A673 (cell line): ENCODE measurements at regions not wholly inside any gene's neighbourhood (a gene's known extent, or its start where the extent isn't known, plus 50 kb on each side); places are given as distances from the start of the nearest gene placed in this dataset.

Source experiments
- BruUV-seq: library from RNA; stranded (reverse); fragments of 400-500 nt; replicated peaks from 2 replicates; lab custom pipeline; 2021; lab: Mats Ljungman, UMichigan
- CTCF ChIA-PET: fragments of 300-600 bp; sonication (Branson Sonifier 250); formaldehyde crosslinking; loops from one replicate; lab custom pipeline; 2022; ENCODE audit warnings: antibody characterized with exemption; lab: Charles Lee
- POLR2A ChIA-PET: fragments of 300-600 bp; sonication (Branson Sonifier 250); formaldehyde crosslinking; loops from one replicate; lab custom pipeline; 2022; ENCODE audit warnings: antibody characterized with exemption; ENCODE audit not compliant: low non-redundant PET; lab: Charles Lee
- DNase-seq: peaks from one replicate; pipeline ENCODE4 v3.0.0-alpha.2; 2015; ENCODE audit warnings: low spot score
- H3K27ac ChIP-seq: fragments of 200-600 bp; sonication (generic); 2 replicates; pipeline ENCODE4 v1.5.1; 2016; ENCODE audit warnings: mixed run types, low read depth, mild to moderate bottlenecking, mixed read lengths, antibody characterized with exemption, low read length; ENCODE audit not compliant: poor library complexity, severe bottlenecking
- H3K27me3 ChIP-seq: fragments of 200-600 bp; sonication (generic); replicated peaks from 2 replicates; pipeline ENCODE4 v1.6.1; 2017; ENCODE audit warnings: mixed run types, low read depth, mild to moderate bottlenecking, mixed read lengths, antibody characterized with exemption, low read length; ENCODE audit not compliant: insufficient read depth, poor library complexity
- H3K36me3 ChIP-seq: fragments of 200-600 bp; sonication (generic); 2 replicates; pipeline ENCODE4 v1.6.1; 2016; ENCODE audit warnings: mixed run types, mild to moderate bottlenecking, mixed read lengths, antibody characterized with exemption, low read length; ENCODE audit not compliant: insufficient read depth, poor library complexity, severe bottlenecking
- H3K4me1 ChIP-seq: fragments of 200-600 bp; sonication (generic); 2 replicates; pipeline ENCODE4 v1.6.1; 2017; ENCODE audit warnings: mixed run types, mild to moderate bottlenecking, mixed read lengths, antibody characterized with exemption, low read length; ENCODE audit not compliant: insufficient read depth, poor library complexity, severe bottlenecking
- H3K4me3 ChIP-seq: fragments of 200-600 bp; sonication (generic); 2 replicates; pipeline ENCODE4 v1.5.1; 2016; ENCODE audit warnings: low read depth, mixed run types, mild to moderate bottlenecking, mixed read lengths, low read length; ENCODE audit not compliant: poor library complexity, severe bottlenecking
- H3K9me3 ChIP-seq: fragments of 200-600 bp; sonication (generic); 2 replicates; pipeline ENCODE4 v1.6.1; 2016; ENCODE audit warnings: mixed run types, low read depth, mild to moderate bottlenecking, mixed read lengths, antibody characterized with exemption, low read length; ENCODE audit not compliant: poor library complexity, severe bottlenecking
- EZH2 ChIP-seq: fragments of 200-600 bp; sonication (generic); IDR thresholded peaks from 2 replicates; pipeline ENCODE4 v1.6.1; 2017; ENCODE audit warnings: borderline replicate concordance, low read depth, mild to moderate bottlenecking, mixed read lengths, antibody characterized with exemption, low read length; ENCODE audit not compliant: poor library complexity, severe bottlenecking
- intact Hi-C: fragments of 100-400 bp; cut with micrococcal nuclease; formaldehyde crosslinking; loops from one replicate; pipeline ENCODE4 v1.10.0; 2022; ENCODE audit not compliant: unreplicated experiment
- TF ChIP-seq, protein P1 (sequence below): fragments of 300-800, 200-600 bp; sonication (generic); conservative IDR thresholded peaks from 2 replicates; pipeline ENCODE4 v1.5.1; 2017; ENCODE audit warnings: low read depth, mild to moderate bottlenecking, antibody characterized with exemption, low read length, moderate library complexity, mixed read lengths

DNA sequence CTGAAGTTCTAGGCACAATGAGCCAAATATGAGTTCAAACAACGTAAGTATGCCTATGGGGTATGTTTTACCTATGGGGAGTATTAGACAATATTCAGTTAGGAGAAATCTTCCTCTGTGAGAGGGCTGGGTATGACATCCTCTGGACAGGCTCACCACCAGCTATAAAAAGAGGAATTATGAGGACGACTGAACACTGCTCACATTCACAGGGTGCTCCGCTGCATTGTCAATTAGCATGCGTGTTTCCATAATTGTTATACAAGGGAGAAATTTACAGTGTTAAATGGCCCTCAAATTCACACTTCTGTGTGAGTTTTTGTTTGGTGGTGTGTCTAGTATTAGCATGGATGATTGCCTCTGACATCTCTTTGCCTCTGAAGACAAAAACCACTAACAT lies 700.4 kb downstream of the BCL11A start:
- ChIA-PET CTCF (no interaction called here), POLR2A (no interaction called here)
- Histone ChIP-seq H3K9me3 (no peaks in the 10 kb centered on the region), H3K4me1 (no peaks in the 10 kb centered on the region), H3K27me3 (no peaks in the 10 kb centered on the region), H3K4me3 (no peak overlapping the region), H3K27ac (no peak overlapping the region), H3K36me3 (no peaks in the 10 kb centered on the region)
- TF ChIP-seq, protein P1, sequence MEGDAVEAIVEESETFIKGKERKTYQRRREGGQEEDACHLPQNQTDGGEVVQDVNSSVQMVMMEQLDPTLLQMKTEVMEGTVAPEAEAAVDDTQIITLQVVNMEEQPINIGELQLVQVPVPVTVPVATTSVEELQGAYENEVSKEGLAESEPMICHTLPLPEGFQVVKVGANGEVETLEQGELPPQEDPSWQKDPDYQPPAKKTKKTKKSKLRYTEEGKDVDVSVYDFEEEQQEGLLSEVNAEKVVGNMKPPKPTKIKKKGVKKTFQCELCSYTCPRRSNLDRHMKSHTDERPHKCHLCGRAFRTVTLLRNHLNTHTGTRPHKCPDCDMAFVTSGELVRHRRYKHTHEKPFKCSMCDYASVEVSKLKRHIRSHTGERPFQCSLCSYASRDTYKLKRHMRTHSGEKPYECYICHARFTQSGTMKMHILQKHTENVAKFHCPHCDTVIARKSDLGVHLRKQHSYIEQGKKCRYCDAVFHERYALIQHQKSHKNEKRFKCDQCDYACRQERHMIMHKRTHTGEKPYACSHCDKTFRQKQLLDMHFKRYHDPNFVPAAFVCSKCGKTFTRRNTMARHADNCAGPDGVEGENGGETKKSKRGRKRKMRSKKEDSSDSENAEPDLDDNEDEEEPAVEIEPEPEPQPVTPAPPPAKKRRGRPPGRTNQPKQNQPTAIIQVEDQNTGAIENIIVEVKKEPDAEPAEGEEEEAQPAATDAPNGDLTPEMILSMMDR: no peak
- no peak for TF ChIP-seq EZH2
- BruUV-seq: no TSS peak
- no peak for DNase-seq
- intact Hi-C loops: no loop called here

DNA sequence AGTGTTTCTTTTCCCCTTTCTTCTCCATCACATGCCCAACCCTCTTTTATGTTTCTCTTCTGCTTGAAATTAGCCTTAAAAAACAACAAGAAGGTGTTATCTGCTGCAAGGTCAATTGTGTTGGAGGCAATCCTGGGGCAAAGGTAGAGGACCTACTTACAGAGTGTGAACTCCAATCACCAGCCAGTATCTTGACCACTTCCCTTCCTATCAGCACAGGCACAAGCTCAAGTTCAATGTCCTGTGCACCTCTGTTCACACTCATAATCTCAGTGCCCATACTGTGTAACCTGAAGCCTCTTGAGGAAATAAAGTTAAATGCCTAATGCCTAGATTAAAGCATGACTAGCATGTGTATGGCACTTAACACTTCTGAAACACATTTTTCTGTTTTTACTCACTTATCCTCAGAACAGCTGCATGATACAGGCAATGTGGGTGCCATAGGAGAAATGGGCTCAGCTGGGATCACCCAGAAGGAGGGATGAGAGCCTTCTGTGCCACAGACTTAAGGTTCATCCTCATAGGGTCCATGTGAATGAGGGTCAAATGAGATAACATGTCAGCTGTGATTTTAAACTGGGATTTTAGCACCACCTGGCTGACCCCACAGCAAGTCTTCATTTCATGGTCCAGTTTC lies 701.5 kb downstream of the BCL11A start:
- POLR2A ChIA-PET: no interaction called here
- BruUV-seq: no TSS peak
- TF ChIP-seq, protein P1: no peak
- no peak for TF ChIP-seq EZH2
- CTCF ChIA-PET: no interaction called here
- no peak for DNase-seq
- Histone ChIP-seq H3K27ac (no peak overlapping the region), H3K9me3 (no peaks in the 10 kb centered on the region), H3K36me3 (no peaks in the 10 kb centered on the region), H3K4me3 (no peak overlapping the region), H3K4me1 (no peaks in the 10 kb centered on the region), H3K27me3 (no peaks in the 10 kb centered on the region)
- intact Hi-C loops: no loop called here

DNA sequence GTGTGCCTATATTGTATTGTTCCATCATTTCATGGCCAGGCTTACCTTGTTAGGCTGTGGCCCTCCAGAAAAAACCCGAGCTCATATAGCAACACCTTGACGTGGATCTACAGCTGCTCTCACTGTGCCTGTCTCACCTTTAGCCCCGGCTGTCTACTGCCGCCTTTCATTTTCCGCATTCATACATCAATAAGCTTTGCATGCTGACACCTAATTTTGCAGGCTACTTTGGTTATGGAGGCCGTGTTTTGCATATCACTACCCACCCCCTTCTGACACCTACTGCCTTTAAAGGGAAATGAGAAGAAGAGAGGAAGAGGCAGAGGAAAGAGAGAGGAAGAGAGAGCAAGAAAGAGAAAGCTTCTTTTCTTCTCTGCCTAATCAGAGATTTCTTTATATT lies 702.9 kb downstream of the BCL11A start:
- Histone ChIP-seq H3K27me3 (no peaks in the 10 kb centered on the region), H3K36me3 (no peaks in the 10 kb centered on the region), H3K4me3 (no peak overlapping the region), H3K4me1 (no peaks in the 10 kb centered on the region), H3K9me3 (no peaks in the 10 kb centered on the region), H3K27ac (no peak overlapping the region)
- TF ChIP-seq EZH2: no peak
- TF ChIP-seq, protein P1: no peak
- POLR2A ChIA-PET: no interaction called here
- intact Hi-C loops: no loop called here
- no TSS peak for BruUV-seq
- DNase-seq: no peak
- CTCF ChIA-PET: no interaction called here
